ENCODE measurements at regions not wholly inside any gene's neighbourhood (a gene's known extent, or its start where the extent isn't known, plus 50 kb on each side); places are given as distances from the start of the nearest gene placed in this dataset.
"Not testable (repeated sequence)": the region's sequence is repeated elsewhere in the genome, so short reads cannot be mapped to it uniquely, and the experiment has no call there.

- DNase-seq = no peak
Measured at GRCh38 chr4:179709961-179710624, 2267.9 kb upstream of the AGA start.

DNA sequence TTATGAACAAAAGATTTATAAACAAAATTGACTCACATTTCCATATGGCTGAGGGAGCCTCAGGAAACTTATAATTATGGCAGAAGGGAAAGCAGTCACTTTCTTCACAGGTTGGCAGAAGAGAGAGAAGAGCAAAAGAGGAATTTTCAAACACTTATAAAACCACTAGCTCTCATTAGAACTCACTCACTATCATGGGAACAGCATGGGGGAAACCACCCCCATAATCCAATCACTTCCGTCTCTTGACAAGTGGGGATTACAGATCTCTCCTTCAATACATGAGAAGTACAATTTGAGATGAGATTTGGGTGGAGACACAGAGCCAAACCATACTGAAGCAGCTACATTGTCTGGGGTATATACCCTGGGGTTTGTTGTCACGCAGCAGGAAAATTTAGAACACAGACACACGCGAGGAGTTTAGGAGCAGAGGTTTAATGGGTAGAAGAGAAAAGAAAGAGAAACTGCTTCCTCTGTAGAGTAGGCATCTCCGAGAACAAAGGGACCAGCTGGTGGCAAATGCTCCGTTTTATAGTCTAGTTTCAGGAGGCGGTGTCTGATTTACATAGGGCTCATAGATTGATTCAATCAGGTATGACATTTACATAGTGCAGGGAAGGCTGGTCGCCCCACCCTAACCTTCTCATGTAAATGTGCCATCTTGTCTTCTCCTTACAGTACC, 2277.7 kb upstream of the AGA start:
- DNase-seq = no peak

DNA sequence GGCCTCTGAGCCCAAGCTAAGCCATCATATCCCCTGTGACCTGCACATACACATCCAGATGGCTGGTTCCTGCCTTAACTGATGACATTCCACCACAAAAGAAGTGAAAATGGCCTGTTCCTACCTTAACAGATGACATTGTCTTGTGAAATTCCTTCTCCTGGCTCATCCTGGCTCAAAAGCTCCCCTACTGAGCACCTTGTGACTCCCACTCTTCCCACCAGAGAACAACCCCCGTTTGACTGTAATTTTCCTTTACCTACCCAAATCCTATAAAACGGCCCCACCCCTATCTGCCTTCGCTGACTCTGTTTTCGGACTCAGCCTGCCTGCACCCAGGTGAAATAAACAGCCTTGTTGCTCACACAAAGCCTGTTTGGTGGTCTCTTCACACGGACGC, 2284.3 kb upstream of the AGA start:
- not testable (repeated sequence) for DNase-seq

GRCh38 chr4:179728305-179728704, 2286.1 kb upstream of the AGA start:
- DNase-seq = no peak

GRCh38 chr4:179736820-179737219, 2294.6 kb upstream of the AGA start:
- not testable (repeated sequence) for DNase-seq

DNA sequence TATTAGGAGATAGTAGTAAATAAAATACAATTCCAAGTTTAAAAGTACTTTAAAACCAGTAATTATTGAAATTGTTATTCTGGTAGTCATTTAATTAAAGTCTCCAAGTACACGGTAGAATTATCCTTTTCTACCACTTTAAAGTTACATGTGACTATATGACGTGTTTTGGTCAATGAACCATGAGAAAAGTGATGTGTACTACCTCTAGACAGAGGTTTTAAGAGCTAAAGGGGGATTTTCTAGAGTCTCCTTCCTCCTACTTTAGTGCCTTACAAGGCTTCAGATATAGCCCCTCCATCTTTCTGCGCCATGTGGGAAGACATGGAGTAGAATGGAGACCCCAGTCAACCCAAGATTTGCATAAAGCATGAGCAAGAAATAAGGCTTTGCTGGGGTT, 2296.6 kb upstream of the AGA start:
- DNase-seq = no peak

- DNase-seq = no peak
Measured at GRCh38 chr4:179747218-179747910, 2305.1 kb upstream of the AGA start.

GRCh38 chr4:179748837-179749236, 2306.6 kb upstream of the AGA start:
- DNase-seq = no peak

GRCh38 chr4:179750374-179750773, 2308.1 kb upstream of the AGA start:
- no peak for DNase-seq

DNA sequence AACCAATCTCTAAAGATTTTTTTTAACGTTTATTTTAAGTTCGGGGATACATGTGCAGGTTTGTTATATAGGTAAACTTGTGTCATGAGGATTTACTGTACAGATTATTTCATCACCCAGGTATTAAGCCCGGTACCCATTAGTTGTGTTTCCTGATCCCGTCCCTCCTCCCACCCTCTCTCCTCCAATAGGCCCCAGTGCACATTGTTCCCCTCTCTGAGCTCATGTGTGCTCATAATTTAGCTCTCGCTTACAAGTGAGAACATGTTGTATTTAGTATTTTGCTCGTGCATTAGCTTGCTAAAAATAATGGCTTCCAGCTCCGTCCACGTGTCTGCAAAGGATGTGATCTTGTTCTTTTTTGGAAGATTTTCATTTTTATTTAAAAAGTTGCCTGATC, 2309.4 kb upstream of the AGA start:
- peak; percentile 7 for DNase-seq

GRCh38 chr4:179755322-179755721, 2313.1 kb upstream of the AGA start:
- DNase-seq = no peak

DNA sequence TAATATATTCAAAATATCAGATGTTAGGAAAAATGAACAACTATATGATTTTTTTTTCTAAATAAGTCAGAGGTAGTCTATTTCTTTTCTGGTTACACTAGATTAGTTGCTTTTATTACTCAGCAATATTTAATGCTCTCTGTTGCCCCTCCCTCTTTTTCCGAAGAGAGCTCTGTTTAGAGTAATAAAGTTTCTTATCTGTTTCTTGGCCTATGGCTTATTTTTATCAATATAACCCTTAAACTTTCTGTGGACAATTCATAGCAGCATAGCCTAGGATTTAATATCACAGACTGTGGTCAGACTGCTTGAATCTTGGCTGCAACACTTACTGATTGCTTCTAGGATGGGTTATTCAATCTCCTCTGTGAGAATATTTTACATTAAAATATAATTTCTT, 2315.4 kb upstream of the AGA start:
- DNase-seq = no peak

GRCh38 chr4:179762840-179763239, 2320.6 kb upstream of the AGA start:
- DNase-seq = no peak

- DNase-seq = no peak
Measured at GRCh38 chr4:179766938-179767337, 2324.7 kb upstream of the AGA start.

DNA sequence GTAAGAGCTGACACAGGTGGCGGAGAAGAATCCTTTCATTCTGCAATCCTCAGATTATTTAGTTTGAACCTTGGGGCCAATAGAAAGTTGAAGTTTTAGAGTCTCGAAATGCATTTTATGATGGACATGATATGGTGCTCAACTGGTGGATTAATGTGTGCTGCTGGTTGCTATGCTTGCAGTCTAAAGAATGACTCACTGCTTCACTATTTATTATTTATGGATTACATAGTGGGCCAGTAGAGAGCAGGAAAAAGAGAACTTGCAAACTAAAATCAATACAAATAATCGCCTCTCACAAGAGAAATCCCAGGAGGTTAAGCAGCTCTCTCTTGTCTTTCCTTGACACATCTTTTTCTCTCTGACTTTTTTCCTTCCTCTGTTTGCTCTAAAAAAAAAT, 2326.8 kb upstream of the AGA start:
- no peak for DNase-seq

- DNase-seq = no peak
Measured at GRCh38 chr4:179797738-179798137, 2355.5 kb upstream of the AGA start.

DNA sequence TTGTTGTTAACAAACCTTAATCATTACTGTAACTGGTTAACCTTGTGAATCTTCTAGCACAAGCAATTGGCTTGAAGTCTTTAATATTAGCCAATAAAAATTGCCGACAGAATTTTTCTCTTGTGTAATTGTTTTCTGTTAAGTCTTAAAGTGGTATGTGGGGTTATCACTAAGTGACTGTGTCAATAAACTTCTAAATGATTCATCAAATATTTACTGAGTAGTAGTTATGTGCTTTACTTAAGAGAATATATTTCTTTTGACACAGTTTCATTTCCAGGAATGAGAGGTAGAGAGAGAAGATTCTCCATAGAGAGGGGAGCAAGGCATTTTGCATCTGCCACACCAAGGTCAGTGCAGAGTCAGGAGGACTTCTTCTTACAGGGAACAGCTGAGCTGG, 2361.6 kb upstream of the AGA start:
- no peak for DNase-seq

GRCh38 chr4:179804440-179804839, 2362.2 kb upstream of the AGA start:
- DNase-seq = no peak

DNA sequence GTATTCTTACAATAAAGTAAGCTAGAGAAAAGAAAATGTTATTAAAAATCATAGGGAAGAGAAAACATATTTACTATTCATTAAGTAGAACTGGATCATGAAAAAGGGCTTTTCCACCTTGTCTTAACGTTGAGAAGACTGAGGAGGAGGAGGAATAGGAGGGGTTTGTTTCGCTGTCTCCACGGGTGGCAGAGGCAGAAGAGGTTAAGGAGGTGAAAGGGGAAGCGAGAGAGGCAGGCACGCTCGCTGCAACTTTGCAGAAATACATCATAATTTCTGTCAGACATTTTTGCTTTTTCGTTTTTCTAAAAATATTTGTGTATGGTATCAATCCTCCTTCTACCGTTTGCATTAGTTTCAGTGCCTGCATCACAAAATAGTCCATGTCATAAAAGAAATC, 2375.1 kb upstream of the AGA start:
- no peak for DNase-seq

- no peak for DNase-seq
Measured at GRCh38 chr4:179823342-179823741, 2381.1 kb upstream of the AGA start.

DNA sequence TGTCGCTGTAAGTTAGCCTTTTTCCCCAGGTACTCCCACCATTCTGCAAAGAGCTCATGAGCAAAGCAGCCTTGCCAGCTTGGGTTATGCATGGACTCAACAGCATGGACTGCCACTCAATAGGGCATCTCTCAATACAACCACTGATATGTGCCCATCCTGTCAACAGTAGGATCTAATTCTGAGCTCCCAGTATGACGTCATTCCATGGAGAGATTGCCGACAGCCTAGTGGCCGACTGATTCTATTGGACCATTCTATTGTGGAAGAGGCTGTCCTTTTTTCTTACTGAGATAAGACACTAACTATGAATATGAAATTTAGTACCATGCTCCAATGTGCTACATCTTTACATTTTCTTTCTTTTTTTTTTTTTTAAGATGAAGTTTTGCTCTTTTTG, 2389.0 kb upstream of the AGA start:
- no peak for DNase-seq

DNA sequence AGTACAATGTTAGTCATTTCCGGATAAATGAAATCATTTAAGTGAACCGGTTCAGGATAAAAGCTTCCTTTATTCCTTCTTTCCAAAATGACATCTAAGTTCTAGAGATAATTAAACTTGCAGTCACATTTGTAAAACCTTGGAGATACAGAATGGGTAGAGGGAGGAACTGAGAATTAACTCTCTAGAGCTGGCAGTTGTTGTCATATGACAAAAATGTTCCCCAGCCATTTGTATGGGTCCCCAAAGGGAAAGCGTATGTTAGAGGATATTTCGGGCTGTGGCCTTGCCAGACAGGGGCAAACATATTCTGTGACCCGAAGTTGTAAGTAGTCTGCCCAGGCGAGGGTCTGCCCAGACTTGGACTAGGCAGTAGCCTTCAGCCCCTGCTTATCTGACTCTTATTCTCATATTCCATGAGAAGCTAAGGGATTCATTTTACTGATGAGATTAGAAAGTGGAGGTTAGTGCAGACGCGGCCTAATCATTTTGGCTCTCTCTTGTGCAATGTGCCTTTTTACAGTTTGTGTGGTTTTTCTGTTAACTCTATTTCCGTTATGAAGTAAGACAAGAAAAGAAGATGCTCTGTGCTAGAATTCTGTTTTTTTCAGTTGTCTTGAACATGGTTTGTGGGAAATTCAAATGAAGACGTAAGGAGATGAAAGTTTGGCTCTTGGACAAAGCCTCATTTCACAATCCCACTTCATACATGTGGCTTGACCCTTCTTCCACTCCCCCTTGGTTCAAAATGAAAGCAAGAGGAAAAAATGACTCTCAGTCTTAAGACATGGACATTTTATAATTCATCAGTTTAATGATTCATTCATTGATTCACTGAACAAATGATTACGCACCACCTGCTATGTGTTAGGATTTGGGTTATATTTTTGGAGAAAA, 2394.2 kb upstream of the AGA start:
- DNase-seq = no peak

GRCh38 chr4:179843370-179843769, 2399.8 kb upstream of the TENM3 start:
- no peak for DNase-seq
